Neural cell (in vitro differentiated cells): ENCODE measurements at regions not wholly inside any gene's neighbourhood (a gene's known extent, or its start where the extent isn't known, plus 50 kb on each side); places are given as distances from the start of the nearest gene placed in this dataset.

Source experiments
- H2AFZ ChIP-seq: fragments of 200-600, 300-800 bp; sonication (generic), shearing (Covaris generic); 2 replicates; pipeline ENCODE4 v1.6.0; 2014; ENCODE audit warnings: low read depth, mild to moderate bottlenecking, antibody characterized with exemption, low read length, moderate library complexity
- H3F3A ChIP-seq: fragments of 200-600 bp; shearing (Covaris generic); 2 replicates; pipeline ENCODE4 v1.6.1; 2016; ENCODE audit warnings: mild to moderate bottlenecking, moderate library complexity, mixed read lengths, antibody characterized with exemption, low read length; ENCODE audit not compliant: insufficient read depth, poor library complexity, severe bottlenecking
- H3K27ac ChIP-seq: fragments of 200-600, 300-800 bp; sonication (generic), shearing (Covaris generic); 2 replicates; pipeline ENCODE4 v1.5.1; 2014; ENCODE audit warnings: mild to moderate bottlenecking, low read length, moderate library complexity
- H3K27me3 ChIP-seq: fragments of 300-800, 200-600 bp; sonication (generic), shearing (Covaris generic); 2 replicates; pipeline ENCODE4 v1.6.0; 2014; ENCODE audit warnings: mild to moderate bottlenecking, low read depth, low read length, moderate library complexity; ENCODE audit not compliant: insufficient read depth
- H3K36me3 ChIP-seq: fragments of 300-800, 200-600 bp; sonication (generic), shearing (Covaris generic); 2 replicates; pipeline ENCODE4 v1.5.1; 2014; ENCODE audit warnings: mild to moderate bottlenecking, antibody characterized with exemption, low read length, moderate library complexity; ENCODE audit not compliant: insufficient read depth
- H3K4me2 ChIP-seq: fragments of 300-800, 200-600 bp; sonication (generic), shearing (Covaris generic); 2 replicates; pipeline ENCODE4 v1.6.0; 2014; ENCODE audit warnings: mild to moderate bottlenecking, low read length
- H3K4me3 ChIP-seq: fragments of 300-800, 200-600 bp; sonication (generic), shearing (Covaris generic); 2 replicates; pipeline ENCODE4 v1.5.1; 2014; ENCODE audit warnings: mild to moderate bottlenecking, low read length, moderate library complexity
- H3K79me2 ChIP-seq: fragments of 200-600 bp; shearing (Covaris generic); replicated peaks from 2 replicates; pipeline ENCODE4 v1.6.0; 2014; ENCODE audit warnings: mild to moderate bottlenecking, low read length, moderate library complexity; ENCODE audit not compliant: insufficient read depth
- H3K9ac ChIP-seq: fragments of 300-800, 200-600 bp; sonication (generic), shearing (Covaris generic); 2 replicates; pipeline ENCODE4 v1.6.1; 2016; ENCODE audit warnings: mild to moderate bottlenecking, low read length, mixed read lengths
- H3K9me2 ChIP-seq: fragments of 200-600 bp; shearing (Covaris generic); 2 replicates; pipeline ENCODE4 v1.6.1; 2016; ENCODE audit warnings: mild to moderate bottlenecking, low read length, mixed read lengths; ENCODE audit not compliant: insufficient read depth
- H3K9me3 ChIP-seq: fragments of 200-600, 300-800 bp; sonication (generic), shearing (Covaris generic); 2 replicates; pipeline ENCODE4 v1.6.1; 2016; ENCODE audit warnings: mild to moderate bottlenecking, mixed run types, low read length, moderate library complexity, mixed read lengths
- H4K20me1 ChIP-seq: fragments of 200-600 bp; shearing (Covaris generic); 2 replicates; pipeline ENCODE4 v1.6.1; 2016; ENCODE audit warnings: mild to moderate bottlenecking, mixed run types; ENCODE audit not compliant: insufficient read depth
- CTCF ChIP-seq: fragments of 450-650 bp; IDR thresholded peaks from 2 replicates; pipeline ENCODE4 v1.5.1; 2014; ENCODE audit warnings: antibody characterized with exemption, mild to moderate bottlenecking, moderate library complexity; ENCODE audit not compliant: poor library complexity, severe bottlenecking
- EP300 ChIP-seq: fragments of 450-650 bp; conservative IDR thresholded peaks from 2 replicates; pipeline ENCODE4 v1.6.1; 2014; ENCODE audit warnings: antibody characterized with exemption, mild to moderate bottlenecking, moderate library complexity; ENCODE audit not compliant: poor library complexity, severe bottlenecking
- EZH2 ChIP-seq: fragments of 200-600, 300-800 bp; shearing (Covaris generic), sonication (generic); IDR thresholded peaks from 2 replicates; pipeline ENCODE4 v1.6.1; 2014; ENCODE audit warnings: antibody characterized with exemption, low read length, borderline replicate concordance, mild to moderate bottlenecking; ENCODE audit not compliant: insufficient read depth, poor library complexity, severe bottlenecking
- MXI1 ChIP-seq: fragments of 450-650 bp; conservative IDR thresholded peaks from 2 replicates; pipeline ENCODE4 v1.6.1; 2014; ENCODE audit warnings: antibody characterized with exemption, mild to moderate bottlenecking; ENCODE audit not compliant: poor library complexity, severe bottlenecking
- POLR2AphosphoS5 ChIP-seq: IDR thresholded peaks from 2 replicates; pipeline ENCODE4 v1.6.1; 2012
- RAD21 ChIP-seq: fragments of 450-650 bp; conservative IDR thresholded peaks from 2 replicates; pipeline ENCODE4 v1.6.1; 2014; ENCODE audit warnings: antibody characterized with exemption, mild to moderate bottlenecking, moderate library complexity
- REST ChIP-seq: IDR thresholded peaks from 2 replicates; pipeline ENCODE4 v1.6.1; 2012; ENCODE audit warnings: borderline replicate concordance
- SMC3 ChIP-seq: fragments of 450-650 bp; conservative IDR thresholded peaks from 2 replicates; pipeline ENCODE4 v1.6.1; 2014; ENCODE audit warnings: antibody characterized with exemption, mild to moderate bottlenecking, moderate library complexity; ENCODE audit not compliant: poor library complexity
- TAF1 ChIP-seq: IDR thresholded peaks from 2 replicates; pipeline ENCODE4 v1.6.1; 2012; ENCODE audit warnings: low read depth

- no peak overlapping the region for H3K4me2 ChIP-seq
- no peak for TF ChIP-seq CTCF
- H3K9ac ChIP-seq: no peak overlapping the region
- H4K20me1 ChIP-seq: no peaks in the 10 kb centered on the region
- H3K27ac ChIP-seq: no peak overlapping the region
- H3K36me3 ChIP-seq: no peaks in the 10 kb centered on the region
- no peak overlapping the region for H2AFZ ChIP-seq
- no peaks in the 10 kb centered on the region for H3K9me2 ChIP-seq
- no peak overlapping the region for H3K4me3 ChIP-seq
- H3K27me3 ChIP-seq: no peaks in the 10 kb centered on the region
- no peaks in the 10 kb centered on the region for H3K9me3 ChIP-seq
- no peaks in the 10 kb centered on the region for H3F3A ChIP-seq
- no peaks in the 10 kb centered on the region for H3K79me2 ChIP-seq
These were observed 175.3 kb upstream of the KLF14 start for GRCh38 chr7:130909161-130909836.

GRCh38 chr7:130909881-130910672 is 176.1 kb upstream of the KLF14 start:
- Histone ChIP-seq H2AFZ (no peak overlapping the region), H3K9me2 (no peaks in the 10 kb centered on the region), H3K27ac (no peak overlapping the region), H3K4me2 (no peak overlapping the region), H3F3A (no peaks in the 10 kb centered on the region), H4K20me1 (no peaks in the 10 kb centered on the region), H3K36me3 (no peaks in the 10 kb centered on the region), H3K9ac (no peak overlapping the region), H3K27me3 (no peaks in the 10 kb centered on the region), H3K79me2 (no peaks in the 10 kb centered on the region), H3K4me3 (no peak overlapping the region), H3K9me3 (no peaks in the 10 kb centered on the region)
- TF ChIP-seq TAF1: no peak
- TF ChIP-seq EZH2: no peak
- TF ChIP-seq SMC3: no peak
- TF ChIP-seq MXI1: no peak
- no peak for TF ChIP-seq EP300
- TF ChIP-seq RAD21: no peak
- no peak for TF ChIP-seq REST
- TF ChIP-seq POLR2AphosphoS5: no peak
- no peak for TF ChIP-seq CTCF
